Effector CD8-positive, alpha-beta T cell (primary cell): ENCODE measurements at regions not wholly inside any gene's neighbourhood (a gene's known extent, or its start where the extent isn't known, plus 50 kb on each side); places are given as distances from the start of the nearest gene placed in this dataset.

Experiments used
- DNase-seq: peaks from one replicate; lab custom pipeline; 2025; lab: John Stamatoyannopoulos, UW

- no peak for DNase-seq
Measured at GRCh38 chr12:127351481-127352010, 915.4 kb upstream of the TMEM132C start.

GRCh38 chr12:127355061-127355841 is 911.7 kb upstream of the TMEM132C start:
- no peak for DNase-seq

GRCh38 chr12:127358888-127359287 is 908.1 kb upstream of the TMEM132C start:
- DNase-seq, result no peak

GRCh38 chr12:127360580-127360979 is 906.4 kb upstream of the TMEM132C start:
- DNase-seq, result no peak

- DNase-seq, result no peak
Measured at GRCh38 chr12:127362121-127362520, 904.8 kb upstream of the TMEM132C start.

- DNase-seq, result no peak
Measured at GRCh38 chr12:127363392-127363791, 903.6 kb upstream of the TMEM132C start.

- no peak for DNase-seq
Measured at GRCh38 chr12:127373559-127373958, 893.4 kb upstream of the TMEM132C start.

GRCh38 chr12:127374447-127374846 is 892.5 kb upstream of the TMEM132C start:
- no peak for DNase-seq

- DNase-seq, result no peak
Measured at GRCh38 chr12:127381043-127381668, 885.8 kb upstream of the TMEM132C start.

GRCh38 chr12:127381681-127382080 is 885.3 kb upstream of the TMEM132C start:
- DNase-seq, result no peak

GRCh38 chr12:127383281-127383680 is 883.7 kb upstream of the TMEM132C start:
- no peak for DNase-seq

GRCh38 chr12:127386723-127387122 is 880.2 kb upstream of the TMEM132C start:
- no peak for DNase-seq

GRCh38 chr12:127388985-127389384 is 878.0 kb upstream of the TMEM132C start:
- DNase-seq, result no peak

GRCh38 chr12:127389923-127390322 is 877.0 kb upstream of the TMEM132C start:
- DNase-seq, result no peak

GRCh38 chr12:127393465-127393864 is 873.5 kb upstream of the TMEM132C start:
- no peak for DNase-seq

GRCh38 chr12:127393896-127394295 is 873.1 kb upstream of the TMEM132C start:
- no peak for DNase-seq

- no peak for DNase-seq
Measured at GRCh38 chr12:127396734-127397133, 870.2 kb upstream of the TMEM132C start.

- no peak for DNase-seq
Measured at GRCh38 chr12:127398016-127398710, 868.8 kb upstream of the TMEM132C start.

GRCh38 chr12:127399451-127399850 is 867.5 kb upstream of the TMEM132C start:
- no peak for DNase-seq

GRCh38 chr12:127400221-127400620 is 866.7 kb upstream of the TMEM132C start:
- no peak for DNase-seq

GRCh38 chr12:127401005-127401404 is 866.0 kb upstream of the TMEM132C start:
- no peak for DNase-seq

GRCh38 chr12:127401536-127401935 is 865.4 kb upstream of the TMEM132C start:
- DNase-seq, result no peak
